ENCODE measurements at regions not wholly inside any gene's neighbourhood (a gene's known extent, or its start where the extent isn't known, plus 50 kb on each side); places are given as distances from the start of the nearest gene placed in this dataset.

- no peak for DNase-seq (ENCODE audit: low read depth in 4 of 4, low spot score in 3 of 4)
Observed at GRCh38 chr3:18648159-18648558, 223.0 kb upstream of the SATB1 start.

DNA sequence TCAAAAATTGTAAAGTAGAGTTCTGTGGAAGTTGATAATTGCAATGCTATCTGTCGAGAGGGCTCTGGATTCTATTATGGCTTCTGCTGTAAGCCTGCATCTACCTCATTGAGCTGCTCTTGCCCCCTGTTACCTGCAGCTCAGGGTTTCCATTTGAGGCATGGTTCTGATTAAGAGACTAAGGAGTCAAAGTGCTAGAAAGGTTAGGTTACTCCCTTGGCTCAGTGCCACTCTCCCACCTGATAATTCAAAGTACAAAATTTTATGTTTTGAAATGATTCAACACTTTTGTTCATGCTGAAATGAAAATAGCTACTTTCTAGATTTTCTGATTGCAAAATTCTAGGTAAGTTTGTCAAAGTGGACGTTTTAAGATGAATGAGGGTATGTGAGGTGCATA is 220.5 kb upstream of the SATB1 start:
- no peak for DNase-seq (ENCODE audit: low read depth in 4 of 4, low spot score in 3 of 4)

GRCh38 chr3:18643281-18643680 is 218.1 kb upstream of the SATB1 start:
- peak in 2 of 4 donors; percentile 1 to 9 for DNase-seq (ENCODE audit: low read depth in 4 of 4, low spot score in 3 of 4)

- DNase-seq (ENCODE audit: low read depth in 4 of 4, low spot score in 3 of 4), result no peak
Observed at GRCh38 chr3:18641916-18642315, 216.8 kb upstream of the SATB1 start.

GRCh38 chr3:18635215-18635614 is 210.1 kb upstream of the SATB1 start:
- no peak for DNase-seq (ENCODE audit: low read depth in 4 of 4, low spot score in 3 of 4)

- no peak for DNase-seq (ENCODE audit: low read depth in 4 of 4, low spot score in 3 of 4)
Observed at GRCh38 chr3:18634461-18634860, 209.3 kb upstream of the SATB1 start.

GRCh38 chr3:18633002-18633401 is 207.9 kb upstream of the SATB1 start:
- no peak for DNase-seq (ENCODE audit: low read depth in 4 of 4, low spot score in 3 of 4)

- DNase-seq (ENCODE audit: low read depth in 4 of 4, low spot score in 3 of 4), result no peak
Observed at GRCh38 chr3:18630295-18630694, 205.2 kb upstream of the SATB1 start.

DNA sequence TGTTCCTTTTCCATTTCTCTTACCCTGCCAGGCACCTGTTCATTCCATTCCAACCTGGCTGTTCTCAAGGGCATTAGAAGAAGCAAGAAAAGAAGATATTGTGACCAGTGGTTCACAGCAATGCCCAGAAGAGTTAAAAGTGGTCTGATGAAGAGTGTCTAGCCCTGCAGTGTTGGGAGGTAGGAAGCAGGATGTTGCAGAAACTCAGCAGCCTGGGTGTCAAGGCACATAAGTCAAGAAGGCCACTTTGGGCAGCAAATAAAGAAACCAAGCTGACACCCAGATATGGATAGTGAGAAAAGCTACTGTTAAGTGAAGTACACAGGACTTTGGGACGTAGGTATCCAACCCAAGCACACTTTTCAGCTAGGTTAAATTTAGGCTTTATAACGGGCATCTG is 199.9 kb upstream of the SATB1 start:
- no peak for DNase-seq (ENCODE audit: low read depth in 4 of 4, low spot score in 3 of 4)

GRCh38 chr3:18623220-18623619 is 198.1 kb upstream of the SATB1 start:
- no peak for DNase-seq (ENCODE audit: low read depth in 4 of 4, low spot score in 3 of 4)

DNA sequence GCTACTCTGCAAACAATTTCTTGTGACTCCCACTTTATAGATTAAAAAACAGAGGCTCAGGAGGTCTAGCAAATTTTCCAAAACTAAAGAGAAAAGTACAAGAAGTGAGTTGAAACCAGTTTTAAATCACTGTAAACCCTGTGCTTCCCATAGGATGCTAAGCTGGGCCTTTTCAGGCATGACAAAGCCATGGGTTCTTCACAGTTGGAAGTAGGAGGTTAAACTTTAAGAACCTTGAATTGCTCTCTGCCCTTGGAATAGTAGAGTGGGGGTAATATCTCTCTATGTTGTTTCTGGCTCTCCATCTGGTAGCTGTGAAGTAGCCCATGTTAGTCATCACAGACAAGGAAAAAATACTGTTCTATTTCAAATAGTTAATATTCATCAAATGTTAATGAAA is 193.6 kb upstream of the SATB1 start:
- DNase-seq (ENCODE audit: low read depth in 4 of 4, low spot score in 3 of 4), result no peak

GRCh38 chr3:18611991-18612390 is 186.9 kb upstream of the SATB1 start:
- no peak for DNase-seq (ENCODE audit: low read depth in 4 of 4, low spot score in 3 of 4)

DNA sequence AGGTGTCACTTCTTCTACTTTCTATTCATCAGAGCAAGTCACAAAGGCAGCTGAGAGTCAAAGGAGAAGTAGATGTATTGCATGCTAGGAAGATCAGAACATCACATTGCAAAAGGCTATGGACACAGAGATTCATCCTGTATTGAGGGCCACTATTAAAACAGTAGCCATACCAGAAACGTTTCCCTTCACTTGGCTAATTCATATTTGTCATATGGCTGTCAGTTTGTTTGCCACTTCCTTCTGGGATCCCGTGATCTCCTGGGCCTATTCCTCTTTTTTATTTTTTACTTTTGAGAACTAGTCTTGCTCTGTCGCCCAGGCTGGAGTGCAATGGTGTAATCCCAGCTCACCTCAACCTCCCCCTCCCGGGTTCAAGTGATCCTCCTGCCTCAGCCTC is 184.0 kb upstream of the SATB1 start:
- DNase-seq (ENCODE audit: low read depth in 4 of 4, low spot score in 3 of 4), result no peak

DNA sequence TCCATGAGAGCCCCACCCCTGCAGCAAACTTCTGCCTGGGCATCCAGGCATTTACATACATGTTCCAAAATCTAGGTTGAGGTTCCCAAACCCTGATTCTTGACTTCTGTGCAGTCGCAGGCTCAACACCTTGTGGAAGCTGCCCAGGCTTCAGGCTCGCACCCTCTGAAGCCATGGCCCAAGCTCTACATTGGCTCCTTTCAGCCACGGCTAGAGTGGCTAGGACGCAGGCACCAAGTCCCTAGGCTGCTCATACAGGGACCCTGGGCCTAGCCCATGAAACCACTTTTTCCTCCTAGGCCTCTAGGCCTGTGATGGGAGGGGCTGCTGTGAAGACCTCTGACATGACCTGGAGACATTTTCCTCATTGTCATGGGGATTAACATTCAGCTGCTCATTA is 172.8 kb upstream of the SATB1 start:
- DNase-seq (ENCODE audit: low read depth in 4 of 4, low spot score in 3 of 4), result no peak

DNA sequence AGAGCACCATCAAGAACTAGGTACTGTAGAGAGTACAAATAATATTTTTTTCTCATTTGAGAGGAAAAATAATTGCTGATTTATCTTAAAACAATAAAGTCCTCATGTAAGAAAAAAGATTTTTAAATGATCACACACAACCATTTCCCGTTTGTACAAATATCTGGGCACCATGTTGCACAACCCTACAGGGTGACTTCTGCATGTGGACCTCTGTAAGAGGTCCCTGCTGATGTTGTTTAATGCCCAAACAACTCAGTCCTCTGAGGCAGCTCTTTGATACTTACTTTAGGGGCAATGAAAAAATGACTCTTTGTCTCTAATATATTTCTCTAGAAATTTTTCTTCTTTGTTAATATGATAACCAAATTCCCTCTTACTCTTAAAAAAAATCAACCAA is 168.1 kb upstream of the SATB1 start:
- no peak for DNase-seq (ENCODE audit: low read depth in 4 of 4, low spot score in 3 of 4)

DNA sequence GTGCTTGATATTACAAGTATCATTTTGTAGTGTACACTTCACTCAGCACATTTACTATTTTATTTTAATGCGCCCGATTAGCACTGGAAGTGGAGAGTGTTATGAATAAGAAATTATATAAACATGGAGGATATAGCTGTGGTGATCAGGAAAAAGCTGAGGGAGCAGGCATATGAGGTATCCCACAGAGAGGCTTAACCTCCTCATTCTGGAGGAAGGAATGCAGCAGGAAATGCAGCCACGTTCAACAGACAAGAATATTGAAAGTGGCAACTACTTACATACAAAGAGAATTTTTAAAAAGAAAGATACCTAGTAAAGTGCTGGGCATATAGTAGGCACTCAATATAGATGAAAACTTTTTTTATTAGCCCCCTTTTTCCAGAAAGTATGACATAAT is 166.0 kb upstream of the SATB1 start:
- DNase-seq (ENCODE audit: low read depth in 4 of 4, low spot score in 3 of 4), result no peak

DNA sequence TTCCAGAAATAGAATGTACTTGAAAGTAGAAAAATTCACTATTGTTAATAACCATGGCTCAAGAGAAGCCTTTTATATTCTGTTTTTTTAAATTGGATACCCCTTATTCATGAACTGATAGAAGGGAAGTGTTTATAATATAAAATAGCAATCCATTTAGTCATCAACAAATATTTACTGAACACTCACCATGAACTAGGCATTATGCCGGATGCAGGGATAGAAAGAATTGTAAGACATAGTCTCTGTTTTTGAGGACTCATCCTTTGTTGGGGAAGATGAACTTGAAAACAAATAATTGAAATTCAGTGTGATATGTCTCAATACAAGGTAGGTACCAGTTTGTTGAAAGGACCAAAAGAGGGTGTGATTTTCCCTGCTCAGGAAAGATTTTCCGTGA is 160.9 kb upstream of the SATB1 start:
- no peak for DNase-seq (ENCODE audit: low read depth in 4 of 4, low spot score in 3 of 4)

DNA sequence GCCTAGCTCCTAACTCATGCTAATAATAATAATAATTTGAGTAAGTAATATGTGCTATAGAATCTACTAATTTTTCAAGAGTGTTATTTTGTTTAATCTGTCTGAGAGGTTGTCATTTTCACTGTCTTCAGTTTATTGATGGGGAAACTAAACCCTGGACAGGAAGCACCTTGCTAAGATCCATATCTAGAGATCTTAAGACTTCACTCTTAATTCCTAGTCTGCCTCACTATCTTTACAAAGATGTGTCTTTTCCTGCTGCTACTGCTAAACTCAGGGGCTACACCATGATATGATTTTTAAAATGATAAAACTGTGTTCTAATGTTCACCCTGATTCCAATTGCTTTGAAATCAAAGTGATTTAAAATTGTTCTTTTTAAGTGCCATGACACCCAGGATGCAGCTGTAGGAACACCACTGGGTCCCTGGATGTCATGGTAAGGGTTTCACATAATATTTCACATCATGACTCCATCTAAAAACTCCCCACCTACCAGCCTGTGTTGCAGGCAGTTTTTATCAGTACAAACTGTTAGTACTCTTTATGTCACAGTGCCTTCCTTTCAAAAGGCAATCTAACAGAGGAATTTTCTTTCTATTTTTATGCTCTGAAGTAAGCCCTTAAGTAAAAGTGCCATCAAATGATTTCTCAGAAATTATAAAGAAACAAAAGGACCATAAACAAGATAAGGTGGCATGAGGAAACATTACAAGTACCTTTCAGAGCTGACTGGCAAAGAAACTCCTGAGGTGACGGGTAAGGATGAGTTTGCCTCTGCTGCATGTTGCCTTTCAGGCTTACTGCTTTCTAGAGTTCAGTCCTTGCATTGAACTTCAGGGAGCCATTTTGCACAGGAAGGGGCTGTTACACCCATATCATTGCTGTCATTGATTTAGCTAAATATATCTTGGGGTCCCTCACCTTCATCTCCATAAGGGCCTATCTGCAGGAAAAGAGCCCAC is 160.1 kb upstream of the SATB1 start:
- no peak for DNase-seq (ENCODE audit: low read depth in 4 of 4, low spot score in 3 of 4)

DNA sequence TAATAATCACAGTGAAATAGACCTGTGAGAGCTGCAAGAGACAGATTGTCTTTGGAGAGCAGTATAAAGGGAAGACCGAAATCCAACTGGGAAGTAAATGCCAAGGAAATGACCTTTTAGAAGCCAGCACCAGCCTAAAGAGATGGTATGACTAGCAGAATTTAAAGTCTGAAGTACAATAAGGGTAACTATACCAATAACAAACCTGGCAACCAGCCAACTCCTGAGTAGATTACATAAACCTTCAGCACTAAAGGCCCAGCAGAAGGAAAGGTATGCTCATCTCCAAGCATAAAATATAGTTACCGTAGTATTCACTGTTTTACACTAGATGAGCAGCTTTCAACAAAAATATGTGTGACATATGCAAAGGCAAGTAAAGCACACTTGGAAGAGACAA is 155.1 kb upstream of the SATB1 start:
- DNase-seq (ENCODE audit: low read depth in 4 of 4, low spot score in 3 of 4), result no peak

DNA sequence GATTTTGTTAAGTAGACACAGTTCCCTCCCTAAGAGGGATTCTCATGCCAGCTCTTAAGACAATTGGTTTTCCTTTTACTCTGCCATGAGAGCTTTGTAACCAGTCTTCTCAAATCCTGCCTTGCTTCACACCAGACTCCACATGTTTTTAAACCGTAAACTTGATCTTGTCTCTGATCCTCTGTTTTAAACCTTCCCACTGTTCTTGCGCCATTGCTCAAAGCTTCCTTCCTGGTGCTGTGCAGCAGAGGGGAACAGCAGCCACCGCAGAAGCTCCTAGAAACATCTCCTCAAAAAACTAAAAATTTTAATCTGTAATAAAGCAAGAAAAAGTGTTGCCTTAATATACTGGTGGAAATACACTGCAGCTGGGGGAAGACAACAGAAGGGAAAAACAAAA is 154.5 kb upstream of the SATB1 start:
- no peak for DNase-seq (ENCODE audit: low read depth in 4 of 4, low spot score in 3 of 4)

DNA sequence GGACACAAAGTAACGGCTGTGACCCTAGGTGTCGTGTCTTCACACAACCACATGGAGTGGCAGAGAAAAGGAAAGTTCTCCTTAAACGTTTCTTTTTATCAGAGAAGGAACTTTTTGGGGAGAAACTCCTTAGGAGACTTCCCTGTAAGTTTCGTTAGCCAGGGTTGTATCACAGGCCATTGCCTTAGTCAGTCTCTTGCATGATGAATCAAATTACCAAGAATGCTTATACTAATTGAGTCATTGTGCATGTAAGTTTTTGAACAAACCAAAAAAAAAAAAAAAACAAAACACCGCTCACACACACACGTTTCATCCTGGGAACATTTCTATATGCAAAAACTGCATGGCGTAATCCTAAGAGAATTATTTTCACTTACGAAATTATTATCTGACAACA is 150.4 kb upstream of the SATB1 start:
- DNase-seq (ENCODE audit: low read depth in 4 of 4, low spot score in 3 of 4), result no peak

GRCh38 chr3:18572809-18573208 is 147.7 kb upstream of the SATB1 start:
- DNase-seq (ENCODE audit: low read depth in 4 of 4, low spot score in 3 of 4), result no peak

GRCh38 chr3:18567293-18567692 is 142.2 kb upstream of the SATB1 start:
- no peak for DNase-seq (ENCODE audit: low read depth in 4 of 4, low spot score in 3 of 4)
